ENCODE measurements at regions not wholly inside any gene's neighbourhood (a gene's known extent, or its start where the extent isn't known, plus 50 kb on each side); places are given as distances from the start of the nearest gene placed in this dataset.

DNA sequence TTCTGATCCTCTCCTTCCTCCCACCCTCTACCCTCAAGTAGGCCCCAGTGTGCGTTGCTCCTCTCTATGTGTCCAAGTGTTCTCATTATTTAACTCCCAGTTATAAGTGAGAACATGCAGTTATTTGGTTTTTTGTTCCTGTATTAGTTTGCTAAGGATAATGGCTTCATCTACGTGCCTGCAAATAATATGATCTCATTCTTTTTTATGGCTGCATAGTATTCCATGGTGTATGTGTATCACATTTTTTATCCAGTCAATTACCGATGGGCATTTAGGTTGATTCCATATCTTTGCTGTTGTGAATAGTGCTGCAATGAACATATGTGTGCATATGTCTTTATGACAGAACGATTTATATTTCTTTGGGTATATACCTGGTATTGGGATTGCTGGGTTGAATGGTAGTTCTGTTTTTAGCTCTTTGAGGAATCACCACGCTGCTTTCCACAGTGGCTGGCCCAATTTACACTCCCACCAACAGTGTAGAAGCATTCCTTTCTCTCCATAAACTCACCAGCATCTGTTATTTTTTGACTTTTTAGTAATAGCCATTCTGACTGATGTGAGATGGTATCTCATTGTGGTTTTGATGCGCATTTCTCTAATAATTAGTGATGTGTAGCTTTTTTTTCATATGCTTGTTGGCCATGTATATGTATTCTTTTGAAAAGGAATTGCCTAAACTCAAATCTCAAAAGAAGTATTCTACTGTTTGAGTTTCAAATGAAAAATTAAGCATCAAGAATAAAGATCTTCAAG is 116.9 kb downstream of the ETS2 start:
- H3K27me3 ChIP-seq (ENCODE audit: insufficient read depth, poor library complexity, severe bottlenecking) = no peaks in the 10 kb centered on the region

DNA sequence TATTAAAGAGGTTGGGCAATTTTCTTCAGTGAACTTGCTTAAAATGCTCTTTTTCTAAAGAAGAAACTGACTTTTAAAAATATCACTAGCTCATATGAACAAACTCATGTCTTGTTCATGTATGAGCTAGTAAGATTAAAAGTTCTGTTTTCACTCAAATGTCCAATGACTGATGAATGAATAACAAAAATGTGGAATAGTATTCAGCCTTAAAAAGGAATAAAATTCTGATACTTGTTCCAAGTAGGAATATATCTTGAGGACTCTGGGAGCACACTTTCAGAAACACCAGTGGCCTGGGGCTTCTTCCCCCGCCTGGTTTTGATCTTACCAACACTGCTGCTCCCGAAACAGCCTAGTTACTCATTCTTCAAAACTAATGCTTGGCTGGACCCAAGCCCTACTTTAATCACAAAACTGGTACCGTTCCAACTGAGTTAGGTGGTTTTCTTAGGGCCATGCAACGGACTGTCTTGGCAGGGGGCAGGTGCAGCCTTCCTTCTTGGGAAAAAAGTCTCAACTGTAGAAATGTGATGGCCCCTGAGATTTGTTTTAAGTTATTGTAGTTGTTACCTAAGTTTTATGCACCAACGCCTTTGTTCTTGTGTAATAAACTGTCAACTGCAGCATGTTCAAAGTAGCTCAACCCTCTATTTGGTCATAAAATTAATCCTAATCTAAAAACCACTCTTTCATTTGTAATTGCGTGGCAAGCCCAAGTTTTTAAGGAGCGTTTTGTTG is 116.0 kb downstream of the ETS2 start:
- DNase-seq (ENCODE audit: low read depth in 1 of 2, low spot score in 1 of 2) = no peak
- no peak overlapping the region for H3K4me3 ChIP-seq (replicated peaks; ENCODE audit: insufficient read depth, low read length)
- H3K27ac ChIP-seq (replicated peaks) = no peak overlapping the region
- H3K27me3 ChIP-seq (ENCODE audit: insufficient read depth, poor library complexity, severe bottlenecking) = no peaks in the 10 kb centered on the region
- TF ChIP-seq GABPA (IDR thresholded peaks at IDR 0.05; ENCODE audit: low read depth) (no peak), CTCF (IDR thresholded peaks at IDR 0.05; ENCODE audit: insufficient read depth, low read length) (no peak), SPI1 (IDR thresholded peaks at IDR 0.05; ENCODE audit: borderline replicate concordance, low read depth) (no peak), REST (IDR thresholded peaks at IDR 0.05; ENCODE audit: insufficient replicate concordance, low read depth) (no peak), POLR2AphosphoS5 (IDR thresholded peaks at IDR 0.05; ENCODE audit: low read depth) (no peak)

More for the DNA sequence above, 116.9 kb downstream of the ETS2 start:
- Histone ChIP-seq H3K4me3 (replicated peaks; ENCODE audit: insufficient read depth, low read length) (no peak overlapping the region), H3K27ac (replicated peaks) (no peak overlapping the region)
- no peak for TF ChIP-seq REST (IDR thresholded peaks at IDR 0.05; ENCODE audit: insufficient replicate concordance, low read depth)
- no peak for TF ChIP-seq GABPA (IDR thresholded peaks at IDR 0.05; ENCODE audit: low read depth)
- TF ChIP-seq POLR2AphosphoS5 (IDR thresholded peaks at IDR 0.05; ENCODE audit: low read depth) = no peak
- TF ChIP-seq SPI1 (IDR thresholded peaks at IDR 0.05; ENCODE audit: borderline replicate concordance, low read depth) = no peak
- TF ChIP-seq CTCF (IDR thresholded peaks at IDR 0.05; ENCODE audit: insufficient read depth, low read length) = no peak
- no peak for DNase-seq (ENCODE audit: low read depth in 1 of 2, low spot score in 1 of 2)

- no peak overlapping the region for H3K4me3 ChIP-seq (replicated peaks; ENCODE audit: insufficient read depth, low read length)
- no peak for TF ChIP-seq CTCF (IDR thresholded peaks at IDR 0.05; ENCODE audit: insufficient read depth, low read length)
- TF ChIP-seq GABPA (IDR thresholded peaks at IDR 0.05; ENCODE audit: low read depth) = no peak
- TF ChIP-seq REST (IDR thresholded peaks at IDR 0.05; ENCODE audit: insufficient replicate concordance, low read depth) = no peak
- no peak for TF ChIP-seq POLR2AphosphoS5 (IDR thresholded peaks at IDR 0.05; ENCODE audit: low read depth)
- no peak for TF ChIP-seq SPI1 (IDR thresholded peaks at IDR 0.05; ENCODE audit: borderline replicate concordance, low read depth)
- DNase-seq (ENCODE audit: low read depth in 1 of 2, low spot score in 1 of 2) = no peak
- no peak overlapping the region for H3K27ac ChIP-seq (replicated peaks)
- no peaks in the 10 kb centered on the region for H3K27me3 ChIP-seq (ENCODE audit: insufficient read depth, poor library complexity, severe bottlenecking)
Observed at GRCh38 chr21:38920631-38921398, 115.1 kb downstream of the ETS2 start.

Data from HL-60 (cell line).